Neuronal stem cell (in vitro differentiated cells): ENCODE measurements at regions not wholly inside any gene's neighbourhood (a gene's known extent, or its start where the extent isn't known, plus 50 kb on each side); places are given as distances from the start of the nearest gene placed in this dataset.
"Not testable (repeated sequence)": the region's sequence is repeated elsewhere in the genome, so short reads cannot be mapped to it uniquely, and the experiment has no call there.

Experiments used
- DNase-seq: peaks from one replicate; pipeline ENCODE4 v3.0.0-alpha.2; 2013; ENCODE audit warnings: low spot score
- H2AFZ ChIP-seq: one replicate; pipeline ENCODE4 v1.6.1; 2013; ENCODE audit warnings: mild to moderate bottlenecking, low read length, inconsistent platforms
- H2AK5ac ChIP-seq: 2 replicates; pipeline ENCODE4 v1.6.1; 2013; ENCODE audit warnings: low read depth, mild to moderate bottlenecking, inconsistent platforms, low read length, moderate library complexity, mixed read lengths
- H2BK120ac ChIP-seq: 2 replicates; pipeline ENCODE4 v1.6.1; 2013; ENCODE audit warnings: low read depth, mild to moderate bottlenecking, inconsistent platforms, low read length, moderate library complexity, mixed read lengths
- H2BK12ac ChIP-seq: one replicate; pipeline ENCODE4 v1.6.1; 2013; ENCODE audit warnings: low read length, inconsistent platforms
- H2BK15ac ChIP-seq: 2 replicates; pipeline ENCODE4 v1.6.1; 2013; ENCODE audit warnings: mild to moderate bottlenecking, low read length, inconsistent platforms, mixed read lengths
- H2BK5ac ChIP-seq: one replicate; pipeline ENCODE4 v1.6.1; 2013; ENCODE audit warnings: inconsistent platforms, mild to moderate bottlenecking, low read length, moderate library complexity
- H3K14ac ChIP-seq: one replicate; pipeline ENCODE4 v1.6.1; 2013; ENCODE audit warnings: low read length, inconsistent platforms
- H3K18ac ChIP-seq: 2 replicates; pipeline ENCODE4 v1.6.1; 2013; ENCODE audit warnings: low read length, inconsistent platforms
- H3K23ac ChIP-seq: 2 replicates; pipeline ENCODE4 v1.6.1; 2013; ENCODE audit warnings: low read depth, mild to moderate bottlenecking, mixed read lengths, low read length, inconsistent platforms; ENCODE audit not compliant: poor library complexity
- H3K27ac ChIP-seq: replicated peaks from 3 replicates; pipeline ENCODE4 v1.5.1; 2013; ENCODE audit warnings: low read length, inconsistent platforms
- H3K27me3 ChIP-seq, 3 experiments: 2 replicates each; pipeline ENCODE4 v1.6.1; 2013; ENCODE audit warnings: low read length in 3 of 3, mild to moderate bottlenecking in 2 of 3, inconsistent platforms in 1 of 3, low read depth in 1 of 3, mixed read lengths in 1 of 3, moderate library complexity in 1 of 3; ENCODE audit not compliant: control insufficient read depth in 3 of 3, insufficient read depth in 3 of 3
- H3K36me3 ChIP-seq, 2 donors: replicated peaks in 1 of 2; 2 replicates each; pipeline ENCODE4 v1.6.1; 2013; ENCODE audit warnings: low read length in 2 of 2; ENCODE audit not compliant: control insufficient read depth in 2 of 2, insufficient read depth in 2 of 2
- H3K4ac ChIP-seq: 2 replicates; pipeline ENCODE4 v1.6.1; 2013; ENCODE audit warnings: inconsistent platforms, mild to moderate bottlenecking, low read length, moderate library complexity
- H3K4me1 ChIP-seq, 2 donors: 1 replicate in 1 of 2; 2 replicates in 1 of 2; pipeline ENCODE4 v1.6.1; 2013; ENCODE audit warnings: low read length in 2 of 2, low read depth in 1 of 2; ENCODE audit not compliant: control insufficient read depth in 2 of 2, insufficient read depth in 1 of 2
- H3K4me2 ChIP-seq: one replicate; pipeline ENCODE4 v1.6.1; 2013; ENCODE audit warnings: mild to moderate bottlenecking, low read length, inconsistent platforms; ENCODE audit not compliant: insufficient read depth, poor library complexity, severe bottlenecking
- H3K4me3 ChIP-seq, 2 donors: 2 replicates each; pipeline ENCODE4 v1.5.1; 2013; ENCODE audit warnings: low read length in 2 of 2, mild to moderate bottlenecking in 2 of 2, inconsistent platforms in 1 of 2, moderate library complexity in 1 of 2
- H3K79me1 ChIP-seq: one replicate; pipeline ENCODE4 v1.6.1; 2013; ENCODE audit warnings: low read depth, mild to moderate bottlenecking, inconsistent platforms, low read length, moderate library complexity
- H3K9ac ChIP-seq: one replicate; pipeline ENCODE4 v1.6.1; 2013; ENCODE audit warnings: mild to moderate bottlenecking, low read depth, low read length, inconsistent platforms; ENCODE audit not compliant: poor library complexity
- H3K9me3 ChIP-seq, 2 donors: replicated peaks in 1 of 2; 2 replicates each; pipeline versions ENCODE3 to v1.6.1; 2013; ENCODE audit warnings: low read length in 2 of 2, mild to moderate bottlenecking in 2 of 2, inconsistent platforms in 1 of 2, low read depth in 1 of 2, mixed read lengths in 1 of 2, moderate library complexity in 1 of 2; ENCODE audit not compliant: control insufficient read depth in 2 of 2, insufficient read depth in 1 of 2
- H4K8ac ChIP-seq: one replicate; pipeline ENCODE4 v1.6.1; 2013; ENCODE audit warnings: low read depth, mild to moderate bottlenecking, inconsistent platforms, low read length, moderate library complexity
- H4K91ac ChIP-seq: one replicate; pipeline ENCODE4 v1.6.1; 2013; ENCODE audit warnings: low read length, low read depth, mild to moderate bottlenecking, inconsistent platforms; ENCODE audit not compliant: poor library complexity
- WGBS, 2 donors: extraction: QIAGEN DNeasy Blood & Tissue Kit; methylation state at CpG; one replicate each; pipeline ENCODE4 v1.1.7; 2013; ENCODE audit warnings: missing lambda C conversion rate in 2 of 2, mixed read lengths in 1 of 2; ENCODE audit not compliant: insufficient read length in 2 of 2, insufficient replicate concordance in 1 of 2; ENCODE audit errors: extremely low coverage in 2 of 2; 5-methylcytosine and 5-hydroxymethylcytosine counted together

DNA sequence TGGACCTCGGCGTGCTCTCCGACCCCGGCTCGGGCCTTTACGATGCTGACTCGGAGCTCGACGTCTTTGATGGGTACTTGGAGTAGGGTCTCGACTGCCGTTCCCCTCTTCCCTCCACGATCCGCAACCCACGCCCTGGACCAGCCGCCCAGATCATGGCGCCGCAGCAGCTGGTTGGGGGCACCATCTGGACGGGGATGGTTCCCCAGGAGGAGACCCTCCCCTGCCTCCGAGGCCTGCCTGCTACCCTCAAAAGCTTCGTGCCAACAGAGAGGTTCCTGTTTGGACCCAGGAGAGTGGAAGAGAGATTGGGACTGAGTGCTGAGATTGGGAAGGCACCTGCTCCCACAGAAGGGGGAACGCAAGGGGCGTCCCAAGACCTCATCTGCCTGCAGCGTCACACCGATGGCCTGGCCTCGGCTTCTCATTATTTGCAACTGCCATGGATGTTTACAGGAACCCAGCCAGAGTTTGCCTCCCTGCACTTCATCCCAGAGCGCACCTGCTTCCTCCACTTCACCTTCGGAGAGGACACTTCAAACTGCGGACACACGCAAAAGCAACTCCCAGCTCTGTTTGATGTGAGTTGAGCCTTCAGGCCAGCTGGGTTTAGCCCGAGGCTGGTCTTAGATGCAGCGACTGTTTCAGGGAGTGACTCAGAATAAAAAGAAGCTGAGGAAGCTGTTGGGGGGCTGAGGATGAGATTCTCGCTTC lies 58.9 kb downstream of the GOLGA6L7 start:
- H3K4me3 ChIP-seq, result peak overlapping the region in 1 of 2 donors; percentile 26

DNA sequence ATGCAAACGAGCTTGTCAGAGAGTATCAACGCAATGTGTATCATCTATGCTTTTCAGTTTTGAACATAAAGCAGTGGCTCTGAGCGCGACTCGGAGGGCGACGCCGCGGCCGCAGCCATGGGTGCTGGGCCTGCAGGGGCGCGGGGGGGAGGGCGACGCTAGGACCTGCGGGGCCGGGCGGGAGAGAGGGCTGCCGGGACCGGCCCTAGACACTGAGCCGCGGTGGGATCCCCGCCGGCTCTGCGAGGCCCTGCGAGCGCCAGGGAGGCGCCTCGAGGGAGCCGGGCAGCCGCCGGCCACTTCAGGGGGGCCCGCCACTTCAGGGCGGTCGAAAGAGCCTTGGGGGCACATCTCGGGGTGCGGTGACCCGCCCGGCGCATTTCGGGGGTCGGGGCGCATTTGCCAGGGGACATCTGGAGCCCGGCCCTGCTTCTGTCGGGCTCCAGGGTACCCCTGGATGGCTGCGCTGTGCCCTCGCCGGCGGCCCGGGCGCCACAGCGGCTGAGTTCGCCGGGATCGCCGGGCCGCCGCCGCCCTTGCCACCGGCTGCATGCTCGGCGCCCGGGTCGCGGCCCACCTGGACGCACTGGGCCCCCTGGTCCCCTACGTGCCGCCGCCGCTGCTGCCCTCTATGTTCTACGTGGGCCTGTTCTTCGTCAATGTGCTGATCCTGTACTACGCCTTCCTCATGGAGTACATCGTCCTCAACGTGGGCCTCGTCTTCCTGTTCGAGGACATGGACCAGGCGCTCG lies 59.6 kb downstream of the GOLGA6L7 start:
- not testable (repeated sequence) for H3K9ac ChIP-seq, H2AK5ac ChIP-seq, DNase-seq

More for the DNA sequence above, 58.9 kb downstream of the GOLGA6L7 start:
- H3K4me1 ChIP-seq, H2AK5ac ChIP-seq, H3K14ac ChIP-seq, H3K18ac ChIP-seq, H4K91ac ChIP-seq, H3K9ac ChIP-seq, H3K27ac ChIP-seq, H3K23ac ChIP-seq, H3K27me3 ChIP-seq, H4K8ac ChIP-seq, H2BK12ac ChIP-seq, H2BK120ac ChIP-seq, H2BK5ac ChIP-seq, H2BK15ac ChIP-seq, DNase-seq, H3K9me3 ChIP-seq, H3K4ac ChIP-seq, H3K79me1 ChIP-seq, H3K36me3 ChIP-seq: not testable (repeated sequence)
- Histone ChIP-seq H2AFZ (peak overlapping the region; percentile 79), H3K4me2 (peak overlapping the region; percentile 12)
- no CpG with 5 or more reads among the region's 32 CpGs for WGBS, 2 donors

DNA sequence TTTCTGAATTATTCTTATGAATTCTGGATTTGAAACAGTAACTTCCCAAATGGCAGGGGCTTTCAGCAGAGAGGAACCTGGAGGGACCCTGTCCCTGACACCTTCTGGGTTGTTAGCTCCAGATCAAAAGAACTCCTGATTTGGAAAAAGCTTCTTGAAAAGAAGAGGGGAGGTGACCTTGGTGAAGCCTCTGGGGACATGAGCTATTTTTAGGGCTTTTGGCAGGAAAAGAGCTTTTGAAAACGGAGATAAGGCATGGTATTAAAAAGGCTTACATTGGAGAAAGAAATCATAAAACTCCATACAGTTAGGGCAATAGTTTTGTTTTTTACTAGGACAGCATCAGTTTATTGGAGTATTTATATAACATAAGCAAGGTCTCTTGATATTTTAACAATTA lies 60.3 kb downstream of the GOLGA6L7 start:
- H4K91ac ChIP-seq, H2AFZ ChIP-seq, H3K4me3 ChIP-seq, H3K27me3 ChIP-seq, H3K4me1 ChIP-seq, H3K27ac ChIP-seq, H2BK15ac ChIP-seq, H3K9ac ChIP-seq, H3K4me2 ChIP-seq, H3K23ac ChIP-seq, H2BK12ac ChIP-seq, H2BK120ac ChIP-seq, H3K14ac ChIP-seq, H3K18ac ChIP-seq, DNase-seq, H3K79me1 ChIP-seq, H2BK5ac ChIP-seq, H3K4ac ChIP-seq, H4K8ac ChIP-seq, H2AK5ac ChIP-seq, H3K36me3 ChIP-seq, H3K9me3 ChIP-seq: not testable (repeated sequence)
- no CpG with 5 or more reads among the region's 1 CpG for WGBS, 2 donors

More for the DNA sequence above, 59.6 kb downstream of the GOLGA6L7 start:
- not testable (repeated sequence) for H4K8ac ChIP-seq, H3K27ac ChIP-seq, H2BK120ac ChIP-seq, H3K4me3 ChIP-seq, H3K4me2 ChIP-seq, H3K18ac ChIP-seq, H3K23ac ChIP-seq, H2BK5ac ChIP-seq, H3K79me1 ChIP-seq, H2BK12ac ChIP-seq, H3K4me1 ChIP-seq, H3K14ac ChIP-seq, H3K9me3 ChIP-seq, H3K4ac ChIP-seq, H2BK15ac ChIP-seq, H4K91ac ChIP-seq, H2AFZ ChIP-seq, H3K27me3 ChIP-seq, H3K36me3 ChIP-seq
- no CpG with 5 or more reads among the region's 78 CpGs for WGBS, 2 donors

DNA sequence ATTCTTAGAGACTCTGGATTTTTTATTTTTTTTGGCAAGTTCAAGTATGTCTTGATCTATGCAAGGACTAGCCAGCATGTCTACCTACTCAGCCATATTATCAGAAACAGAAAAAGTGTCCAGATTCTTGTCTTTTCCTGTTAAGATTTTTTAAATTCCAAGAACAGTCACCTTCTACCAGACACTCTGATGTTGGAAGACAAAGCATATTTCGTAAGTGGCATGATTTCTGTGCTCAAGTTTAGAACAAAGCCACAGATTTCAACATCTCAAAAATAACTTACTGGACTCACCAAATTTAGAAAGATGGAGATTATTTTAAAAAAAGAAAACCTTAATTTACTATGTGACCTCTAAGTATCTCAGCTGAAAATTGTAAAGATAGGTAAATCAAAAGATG lies 61.9 kb downstream of the GOLGA6L7 start:
- no peak for DNase-seq
- no peak overlapping the region for H3K14ac ChIP-seq
- no peak overlapping the region for H4K91ac ChIP-seq
- no peak overlapping the region for H2BK12ac ChIP-seq
- H3K79me1 ChIP-seq, result peaks cover 1% of the 10 kb centered on the region
- H3K23ac ChIP-seq, result no peak overlapping the region
- H3K4me3 ChIP-seq, result no peak overlapping the region
- no peak overlapping the region for H2BK120ac ChIP-seq
- H3K36me3 ChIP-seq, result no peaks in the 10 kb centered on the region
- no peak overlapping the region for H3K4ac ChIP-seq
- H2BK5ac ChIP-seq, result no peak overlapping the region
- no peaks in the 10 kb centered on the region for H3K27me3 ChIP-seq
- H3K4me1 ChIP-seq, result peaks cover 0 to 5% of the 10 kb centered on the region in 2 donors
- no CpG with 5 or more reads among the region's 1 CpG for WGBS, 2 donors
- no peak overlapping the region for H3K27ac ChIP-seq
- H3K4me2 ChIP-seq, result no peak overlapping the region
- no peak overlapping the region for H3K18ac ChIP-seq
- H2AFZ ChIP-seq, result no peak overlapping the region
- H2BK15ac ChIP-seq, result no peak overlapping the region
- H2AK5ac ChIP-seq, result no peak overlapping the region
- H4K8ac ChIP-seq, result no peak overlapping the region
- no peaks in the 10 kb centered on the region for H3K9me3 ChIP-seq
- H3K9ac ChIP-seq, result no peak overlapping the region
